KMS-11 (cell line): ENCODE measurements at regions not wholly inside any gene's neighbourhood (a gene's known extent, or its start where the extent isn't known, plus 50 kb on each side); places are given as distances from the start of the nearest gene placed in this dataset.

Experiments used
- H2AFZ ChIP-seq: fragments of 200-600 bp; sonication (generic); 2 replicates; pipeline ENCODE4 v1.6.1; 2016; ENCODE audit warnings: antibody characterized with exemption, mixed run types, low read depth
- H3K27ac ChIP-seq: fragments of 200-600 bp; sonication (generic); 2 replicates; pipeline ENCODE4 v1.6.1; 2016; ENCODE audit warnings: mild to moderate bottlenecking, mixed run types
- H3K27me3 ChIP-seq: fragments of 200-600 bp; sonication (generic); 2 replicates; pipeline ENCODE4 v1.6.1; 2017; ENCODE audit warnings: mild to moderate bottlenecking, low read depth, mixed run types, moderate library complexity; ENCODE audit not compliant: insufficient read depth
- H3K36me3 ChIP-seq: fragments of 200-600 bp; sonication (generic); 2 replicates; pipeline ENCODE4 v1.6.1; 2017; ENCODE audit warnings: mild to moderate bottlenecking, mixed run types; ENCODE audit not compliant: insufficient read depth
- H3K4me1 ChIP-seq: fragments of 200-600 bp; sonication (generic); 2 replicates; pipeline ENCODE4 v1.6.1; 2016; ENCODE audit warnings: mild to moderate bottlenecking, low read depth, mixed run types; ENCODE audit not compliant: poor library complexity, severe bottlenecking
- H3K4me2 ChIP-seq: fragments of 200-600 bp; sonication (generic); 2 replicates; pipeline ENCODE4 v1.7.0; 2016; ENCODE audit warnings: mild to moderate bottlenecking, mixed run types
- H3K4me3 ChIP-seq: fragments of 200-600 bp; sonication (generic); IDR thresholded peaks from 2 replicates; pipeline ENCODE4 v1.6.1; 2017; ENCODE audit warnings: low read depth, low read length, mixed read lengths; ENCODE audit not compliant: insufficient read depth
- H3K79me2 ChIP-seq: fragments of 200-600 bp; sonication (generic); 2 replicates; pipeline ENCODE4 v1.6.1; 2016; ENCODE audit warnings: low read depth, mixed run types; ENCODE audit not compliant: insufficient read depth
- H3K9ac ChIP-seq: fragments of 200-600 bp; sonication (generic); 2 replicates; pipeline ENCODE4 v1.6.1; 2016; ENCODE audit warnings: mild to moderate bottlenecking, mixed run types
- H4K20me1 ChIP-seq: fragments of 200-600 bp; sonication (generic); 2 replicates; pipeline ENCODE4 v1.6.1; 2016; ENCODE audit warnings: mild to moderate bottlenecking, mixed run types; ENCODE audit not compliant: insufficient read depth
- CTCF ChIP-seq: fragments of 200-600 bp; sonication (generic); conservative IDR thresholded peaks from 2 replicates; pipeline ENCODE4 v1.6.1; 2017; ENCODE audit warnings: low read depth, mild to moderate bottlenecking, antibody characterized with exemption, low read length, moderate library complexity, mixed read lengths

- Histone ChIP-seq H3K4me3 (no peak overlapping the region), H3K36me3 (no peaks in the 10 kb centered on the region), H3K4me1 (no peaks in the 10 kb centered on the region), H3K9ac (no peak overlapping the region), H2AFZ (no peak overlapping the region), H3K4me2 (no peak overlapping the region), H3K27me3 (no peaks in the 10 kb centered on the region), H3K79me2 (no peaks in the 10 kb centered on the region), H4K20me1 (no peaks in the 10 kb centered on the region), H3K27ac (no peak overlapping the region)
- no peak for TF ChIP-seq CTCF
Observed at GRCh38 chr4:11287055-11287454, 141.6 kb downstream of the HS3ST1 start.

GRCh38 chr4:11286533-11286932 lies 142.2 kb downstream of the HS3ST1 start:
- Histone ChIP-seq H3K9ac (no peak overlapping the region), H3K27me3 (no peaks in the 10 kb centered on the region), H3K27ac (no peak overlapping the region), H2AFZ (no peak overlapping the region), H4K20me1 (no peaks in the 10 kb centered on the region), H3K79me2 (no peaks in the 10 kb centered on the region), H3K36me3 (no peaks in the 10 kb centered on the region), H3K4me2 (no peak overlapping the region), H3K4me1 (no peaks in the 10 kb centered on the region), H3K4me3 (no peak overlapping the region)
- no peak for TF ChIP-seq CTCF

GRCh38 chr4:11281720-11282119 lies 147.0 kb downstream of the HS3ST1 start:
- no peak overlapping the region for H3K4me3 ChIP-seq
- no peaks in the 10 kb centered on the region for H3K4me1 ChIP-seq
- no peaks in the 10 kb centered on the region for H3K79me2 ChIP-seq
- H3K4me2 ChIP-seq, result no peak overlapping the region
- H2AFZ ChIP-seq, result no peak overlapping the region
- no peak overlapping the region for H3K27ac ChIP-seq
- H3K36me3 ChIP-seq, result no peaks in the 10 kb centered on the region
- no peaks in the 10 kb centered on the region for H4K20me1 ChIP-seq
- TF ChIP-seq CTCF, result no peak
- H3K27me3 ChIP-seq, result no peaks in the 10 kb centered on the region
- no peak overlapping the region for H3K9ac ChIP-seq

- Histone ChIP-seq H4K20me1 (no peaks in the 10 kb centered on the region), H3K36me3 (no peaks in the 10 kb centered on the region), H3K4me1 (no peaks in the 10 kb centered on the region), H3K4me3 (no peak overlapping the region), H3K9ac (no peak overlapping the region), H3K79me2 (no peaks in the 10 kb centered on the region), H3K4me2 (no peak overlapping the region), H3K27ac (no peak overlapping the region), H3K27me3 (no peaks in the 10 kb centered on the region), H2AFZ (no peak overlapping the region)
- TF ChIP-seq CTCF, result no peak
Observed at GRCh38 chr4:11271263-11271662, 157.4 kb downstream of the HS3ST1 start.

GRCh38 chr4:11268149-11268548 lies 160.5 kb downstream of the HS3ST1 start:
- no peak overlapping the region for H3K9ac ChIP-seq
- H3K4me3 ChIP-seq, result no peak overlapping the region
- H3K4me2 ChIP-seq, result no peak overlapping the region
- no peaks in the 10 kb centered on the region for H3K27me3 ChIP-seq
- H3K36me3 ChIP-seq, result no peaks in the 10 kb centered on the region
- no peaks in the 10 kb centered on the region for H3K4me1 ChIP-seq
- no peak overlapping the region for H3K27ac ChIP-seq
- no peak for TF ChIP-seq CTCF
- H3K79me2 ChIP-seq, result no peaks in the 10 kb centered on the region
- H4K20me1 ChIP-seq, result no peaks in the 10 kb centered on the region
- no peak overlapping the region for H2AFZ ChIP-seq
